T-helper 22 cell (primary cell): ENCODE measurements at regions not wholly inside any gene's neighbourhood (a gene's known extent, or its start where the extent isn't known, plus 50 kb on each side); places are given as distances from the start of the nearest gene placed in this dataset.
"Not testable (repeated sequence)": the region's sequence is repeated elsewhere in the genome, so short reads cannot be mapped to it uniquely, and the experiment has no call there.

Experiments
- DNase-seq: peaks from one replicate; pipeline ENCODE4 v3.0.0-alpha.2; 2020; ENCODE audit warnings: low read depth

DNA sequence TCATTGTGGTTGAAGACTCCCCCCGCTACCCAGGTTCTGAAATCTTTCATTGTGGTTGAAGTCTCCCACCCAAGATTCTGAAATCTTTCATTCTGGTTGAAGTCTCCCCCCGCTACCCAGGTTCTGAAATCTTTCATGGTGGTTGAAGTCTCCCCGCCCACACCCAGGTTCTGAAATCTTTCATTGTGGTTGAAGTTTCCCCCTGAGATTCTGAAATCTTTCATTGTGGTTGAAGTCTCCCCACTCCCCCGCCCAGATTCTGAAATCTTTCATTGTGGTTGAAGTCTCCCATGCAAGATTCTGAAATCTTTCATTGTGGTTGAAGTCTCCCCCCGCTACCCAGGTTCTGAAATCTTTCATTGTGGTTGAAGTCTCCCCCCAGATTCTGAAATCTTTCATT lies 916.0 kb downstream of the BRD1 start:
- not testable (repeated sequence) for DNase-seq

DNA sequence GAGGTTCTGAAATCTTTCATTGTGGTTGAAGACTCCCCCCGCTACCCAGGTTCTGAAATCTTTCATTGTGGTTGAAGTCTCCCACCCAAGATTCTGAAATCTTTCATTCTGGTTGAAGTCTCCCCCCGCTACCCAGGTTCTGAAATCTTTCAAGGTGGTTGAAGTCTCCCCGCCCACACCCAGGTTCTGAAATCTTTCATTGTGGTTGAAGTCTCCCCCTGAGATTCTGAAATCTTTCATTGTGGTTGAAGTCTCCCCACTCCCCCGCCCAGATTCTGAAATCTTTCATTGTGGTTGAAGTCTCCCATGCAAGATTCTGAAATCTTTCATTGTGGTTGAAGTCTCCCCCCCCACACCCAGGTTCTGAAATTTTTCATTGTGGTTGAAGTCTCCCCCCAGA lies 916.6 kb downstream of the BRD1 start:
- not testable (repeated sequence) for DNase-seq

DNA sequence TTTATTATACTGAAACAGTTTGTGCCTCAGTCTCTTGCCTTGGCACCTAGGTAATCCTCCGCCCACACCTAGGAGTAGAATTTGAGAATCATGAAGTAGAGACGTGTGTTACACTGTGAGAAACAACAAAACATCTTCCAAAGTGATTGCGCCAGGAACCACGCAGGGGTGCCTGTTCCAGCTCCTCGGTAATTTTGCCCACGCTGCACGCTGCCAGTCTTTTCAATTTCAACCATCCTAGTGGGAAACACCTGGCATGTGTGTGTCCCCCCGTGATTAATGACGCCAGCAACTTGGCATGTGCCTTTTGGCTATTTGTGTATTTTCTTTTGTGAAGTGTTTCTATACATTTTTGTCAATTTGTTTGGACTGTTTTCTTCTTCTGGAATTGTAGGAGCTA lies 919.1 kb downstream of the BRD1 start:
- no peak for DNase-seq

DNA sequence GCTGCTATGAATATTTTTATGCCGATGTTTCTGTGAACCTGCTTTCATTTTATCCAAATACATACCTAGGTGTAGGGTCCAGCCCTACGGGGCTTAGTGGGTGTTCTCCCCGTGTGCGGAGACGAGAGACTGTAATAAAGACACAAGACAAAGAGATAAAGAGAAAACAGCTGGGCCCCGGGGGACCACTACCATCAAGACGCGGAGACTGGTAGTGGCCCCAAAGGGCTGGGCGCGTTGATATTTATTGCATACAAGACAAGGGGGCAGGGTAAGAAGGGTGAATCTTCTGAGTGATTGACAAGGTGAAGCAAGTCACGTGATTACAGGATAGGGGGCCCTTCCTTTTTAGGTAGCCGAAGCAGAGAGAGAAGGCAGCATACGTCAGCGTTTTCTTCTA lies 920.1 kb downstream of the BRD1 start:
- no peak for DNase-seq

DNA sequence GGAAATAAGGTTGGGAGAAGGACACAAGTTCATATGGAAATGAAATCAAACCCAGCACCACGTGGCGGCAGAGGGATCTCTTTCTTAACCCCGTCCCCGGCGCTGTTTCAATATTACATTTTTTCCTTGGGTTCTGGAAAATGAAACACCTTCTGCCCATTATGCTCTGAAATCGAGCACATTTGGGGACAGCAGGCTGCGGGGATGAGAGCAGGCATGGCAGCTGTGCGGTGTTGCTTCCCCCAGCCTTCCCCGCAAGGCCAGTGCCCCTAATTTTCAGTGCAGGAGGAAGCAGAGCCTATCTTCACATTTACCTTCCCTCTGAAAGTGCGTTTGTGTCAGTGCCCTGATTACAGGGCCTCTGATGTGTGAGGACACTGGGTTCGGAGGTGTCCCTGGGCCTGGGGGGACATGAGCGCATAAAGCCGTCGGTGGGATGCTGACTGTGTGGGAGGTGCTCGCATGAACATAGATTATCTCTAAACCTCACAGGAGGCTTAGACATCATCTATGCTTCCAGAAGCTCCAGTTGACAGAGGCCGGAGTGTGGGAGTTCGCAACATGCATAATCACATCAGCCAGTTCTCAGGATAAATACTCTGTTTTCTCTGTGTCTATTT lies 921.3 kb downstream of the BRD1 start:
- no peak for DNase-seq

DNA sequence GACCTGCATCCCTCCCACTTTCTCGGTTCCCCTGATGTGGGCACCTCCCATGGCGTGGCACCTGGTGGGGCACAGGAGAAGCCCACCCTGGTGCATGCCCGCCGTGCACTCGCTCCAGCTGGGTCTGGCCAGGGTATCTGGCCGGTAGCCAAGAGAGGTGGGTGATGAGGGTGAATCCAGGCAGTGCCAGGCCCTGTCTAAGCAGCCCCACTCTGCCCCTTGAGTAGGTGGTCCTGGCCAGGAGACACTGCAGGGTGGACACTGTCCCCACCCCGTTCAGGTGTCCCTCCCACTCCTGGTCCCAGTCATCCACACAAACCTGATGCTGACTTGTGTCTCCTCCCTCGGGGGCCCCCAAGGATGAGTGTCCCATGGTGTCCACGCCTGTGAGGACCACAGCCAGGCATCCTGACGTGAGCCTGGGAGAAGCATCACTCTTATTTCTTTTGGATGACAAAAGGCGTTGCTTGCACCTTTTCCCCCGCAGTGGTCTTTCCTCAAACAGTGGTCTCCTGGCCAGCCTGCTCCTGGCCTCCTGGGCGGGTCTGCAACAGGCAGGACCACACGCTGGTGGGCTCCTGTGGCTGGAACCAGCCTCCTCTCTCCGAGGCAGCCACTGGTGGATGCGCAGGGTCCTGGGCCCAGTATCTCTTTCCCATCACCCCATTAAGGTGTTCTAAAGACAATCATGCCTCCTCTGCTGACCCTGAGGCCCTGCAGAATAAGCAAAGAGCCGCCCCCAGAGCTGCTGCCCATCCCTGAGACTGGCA lies 922.3 kb downstream of the BRD1 start:
- no peak for DNase-seq

DNA sequence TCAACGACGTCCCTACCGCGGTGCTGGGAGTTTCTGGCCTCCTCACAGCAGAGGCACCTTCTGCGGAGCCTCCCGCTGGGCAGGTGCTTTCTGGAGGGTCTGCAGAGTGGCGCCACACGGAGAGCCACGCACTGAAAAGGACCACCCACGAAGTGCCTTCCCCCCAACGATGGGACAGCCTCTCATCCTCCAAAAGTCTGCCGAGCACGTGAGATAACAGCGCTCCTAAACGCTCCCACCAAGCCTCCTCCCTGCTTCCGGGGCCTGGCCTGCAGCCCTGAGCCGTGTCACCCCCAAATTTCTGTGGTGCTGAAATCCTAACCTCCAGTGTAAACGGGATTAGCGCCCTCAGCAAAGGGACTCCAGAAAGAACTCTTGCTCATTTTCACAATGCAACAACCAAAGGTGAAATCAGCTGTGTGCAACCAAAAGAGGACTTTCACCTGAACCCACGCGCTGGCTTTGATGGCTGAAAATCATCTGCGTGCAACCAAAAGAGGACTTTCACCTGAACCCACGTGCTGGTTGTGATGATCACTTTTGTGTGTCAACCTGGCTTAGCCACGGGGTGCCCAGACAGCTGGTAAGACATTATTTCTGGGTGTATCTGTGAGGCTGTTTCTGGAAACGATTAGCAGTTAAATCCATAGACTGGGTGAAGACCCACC lies 924.6 kb downstream of the BRD1 start:
- DNase-seq: no peak

DNA sequence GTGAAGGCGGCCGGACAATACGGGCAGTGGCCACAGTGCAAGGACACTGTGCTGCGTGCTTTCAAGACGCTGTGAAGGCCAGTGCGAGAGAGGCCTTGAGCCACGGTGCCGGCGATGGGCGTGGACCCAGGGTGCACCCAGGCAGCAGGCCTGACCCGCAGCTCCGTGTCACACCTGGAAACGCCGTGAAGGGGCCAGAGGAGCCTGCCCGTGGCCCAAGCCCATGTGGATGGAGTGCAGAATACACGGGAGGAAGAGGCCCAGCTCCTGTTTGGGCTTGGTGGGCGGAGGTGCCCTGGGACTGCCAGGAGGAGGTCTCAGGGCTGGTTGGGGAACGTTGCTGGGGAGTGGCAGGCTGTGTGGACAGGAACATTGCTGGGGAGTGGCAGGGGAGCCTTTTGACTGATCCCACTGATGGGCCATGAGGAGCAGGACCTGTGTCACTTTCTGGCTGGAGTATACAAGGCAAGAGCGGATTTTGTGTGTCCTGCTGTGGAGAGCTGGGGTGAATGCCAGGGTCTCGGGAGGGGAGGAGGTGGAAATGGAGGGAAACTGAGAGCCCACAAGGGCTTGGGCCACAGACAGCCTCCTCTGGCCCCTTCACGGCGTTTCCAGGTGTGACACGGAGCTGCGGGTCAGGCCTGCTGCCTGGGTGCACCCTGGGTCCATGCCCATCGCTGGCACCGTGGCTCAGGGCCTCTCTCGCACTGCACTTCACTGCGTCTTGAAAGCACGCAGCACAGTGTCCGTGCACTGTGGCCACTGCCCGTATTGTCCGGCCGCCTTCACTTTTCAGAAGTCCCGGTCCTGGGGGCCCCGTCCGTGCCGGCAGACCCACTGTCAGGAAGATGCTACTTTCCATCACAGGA lies 925.4 kb downstream of the BRD1 start:
- DNase-seq: no peak

DNA sequence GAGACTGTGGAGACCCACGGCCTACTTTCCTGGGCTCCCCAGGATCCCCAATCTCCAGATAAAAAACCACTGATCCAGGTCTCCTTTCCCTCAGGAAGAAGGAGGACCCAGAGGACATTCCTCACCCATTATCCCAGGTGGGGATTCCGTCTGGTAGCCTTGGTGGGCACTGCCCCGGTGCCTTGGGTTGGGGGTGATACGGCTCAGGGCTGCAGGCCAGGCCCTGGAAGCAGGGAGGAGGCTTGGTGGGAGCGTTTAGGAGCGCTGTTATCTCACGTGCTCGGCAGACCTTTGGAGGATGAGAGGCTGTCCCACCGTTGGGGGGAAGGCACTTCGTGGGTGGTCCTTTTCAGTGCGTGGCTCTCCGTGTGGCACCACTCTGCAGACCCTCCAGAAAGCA lies 926.3 kb downstream of the BRD1 start:
- DNase-seq: no peak

DNA sequence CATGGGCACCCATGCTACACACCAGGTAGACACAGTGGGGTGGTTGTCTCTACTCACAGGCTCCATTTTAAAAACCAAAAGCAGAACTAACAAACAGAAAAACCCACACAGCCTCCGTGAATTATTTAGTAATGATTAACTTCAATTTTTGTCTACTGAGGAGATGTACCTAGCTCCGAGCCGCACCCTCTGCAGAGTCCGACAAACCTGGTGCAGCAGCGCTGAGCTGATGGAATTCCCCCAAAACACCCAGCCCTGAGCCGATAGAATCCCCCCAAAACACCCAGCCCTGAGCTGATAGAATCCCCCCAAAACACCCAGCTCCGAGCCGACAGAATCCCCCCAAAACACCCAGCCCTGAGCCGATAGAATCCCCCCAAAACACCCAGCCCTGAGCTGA lies 927.0 kb downstream of the BRD1 start:
- DNase-seq: no peak

DNA sequence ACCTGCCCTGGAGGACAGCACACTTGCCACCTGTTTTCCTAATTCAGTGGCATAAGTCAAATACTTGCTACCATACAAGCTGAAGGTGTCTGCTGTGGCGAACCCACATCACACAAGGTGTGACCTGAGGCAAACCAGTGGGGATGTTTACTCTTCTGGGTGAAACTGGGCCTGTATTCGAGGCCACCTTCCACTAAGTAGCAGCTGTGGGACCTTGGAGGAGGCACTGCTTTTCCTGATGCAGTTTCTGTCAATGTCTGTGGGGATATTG lies 927.4 kb downstream of the BRD1 start:
- DNase-seq: no peak

DNA sequence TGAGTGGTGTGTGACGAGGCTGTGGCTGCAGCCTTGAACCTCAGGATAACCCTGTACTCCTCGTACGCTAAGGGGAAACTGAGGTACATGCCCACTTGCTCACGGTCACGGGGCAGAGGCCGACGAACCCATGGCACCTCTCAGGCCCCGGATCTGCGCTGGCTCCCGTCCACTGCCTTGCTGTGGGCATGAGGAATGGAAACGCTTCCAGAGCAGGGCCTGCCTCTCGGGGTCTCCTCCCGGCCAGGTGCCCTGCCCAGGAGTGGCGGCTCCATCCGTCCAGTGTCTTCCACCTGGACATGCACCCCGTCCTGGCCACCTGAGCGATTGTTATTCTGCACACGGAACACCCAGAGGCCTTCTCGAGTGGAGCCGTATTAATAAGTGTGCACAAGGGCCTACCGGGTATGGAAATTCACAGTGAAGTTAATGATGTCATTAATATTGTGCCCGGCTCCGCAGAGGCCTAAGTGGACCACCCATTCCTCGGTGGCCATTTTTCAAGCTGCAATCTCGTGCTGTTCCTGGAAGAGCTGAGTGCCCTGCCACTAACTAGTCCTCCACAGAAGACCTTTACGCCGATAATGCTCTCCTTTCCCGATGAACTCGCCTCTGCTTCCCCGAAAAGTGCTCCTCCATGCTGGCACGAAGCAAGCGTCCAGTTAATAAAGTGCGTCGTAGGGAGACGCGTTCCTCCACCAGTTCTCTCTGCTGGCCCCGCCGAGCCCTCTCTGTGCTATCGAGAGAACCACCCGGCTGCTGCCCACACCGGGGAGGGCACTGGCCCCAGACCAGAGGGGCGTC lies 927.9 kb downstream of the BRD1 start:
- DNase-seq: no peak

DNA sequence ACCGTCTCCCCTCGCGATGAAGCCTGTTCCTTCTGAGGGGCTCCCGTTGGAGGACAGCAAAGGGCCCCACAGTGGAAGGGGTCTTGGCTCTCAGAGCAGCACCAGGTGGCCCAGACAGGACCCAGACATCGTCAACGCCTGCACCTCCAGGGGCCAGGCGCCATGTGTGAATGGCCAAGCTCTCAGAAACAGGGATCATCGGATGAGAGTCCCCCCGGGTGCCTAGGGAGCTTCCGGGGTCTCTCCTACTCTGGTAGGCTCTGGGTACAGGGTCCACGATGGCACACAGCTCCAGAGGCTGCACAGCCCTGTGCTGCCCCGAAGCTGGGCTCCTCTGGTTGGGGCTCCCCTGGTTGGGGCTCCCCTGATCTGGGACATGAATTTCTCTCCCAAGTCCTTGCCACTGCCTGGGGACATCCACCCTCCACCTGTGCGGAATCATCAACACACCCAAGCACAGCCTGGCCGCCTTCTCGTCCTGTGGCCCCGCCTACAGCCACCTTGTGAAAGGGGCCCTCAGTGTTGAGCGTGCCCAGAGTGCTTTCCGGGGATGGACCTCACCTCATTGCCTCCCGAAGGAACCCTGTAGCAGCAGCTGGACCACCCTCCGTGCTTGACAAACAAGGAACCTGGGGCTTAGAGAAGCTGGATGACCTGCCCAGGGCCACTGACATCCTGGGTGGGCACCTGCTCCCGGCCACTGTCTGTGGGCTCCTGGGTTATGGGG lies 929.0 kb downstream of the BRD1 start:
- DNase-seq: no peak

DNA sequence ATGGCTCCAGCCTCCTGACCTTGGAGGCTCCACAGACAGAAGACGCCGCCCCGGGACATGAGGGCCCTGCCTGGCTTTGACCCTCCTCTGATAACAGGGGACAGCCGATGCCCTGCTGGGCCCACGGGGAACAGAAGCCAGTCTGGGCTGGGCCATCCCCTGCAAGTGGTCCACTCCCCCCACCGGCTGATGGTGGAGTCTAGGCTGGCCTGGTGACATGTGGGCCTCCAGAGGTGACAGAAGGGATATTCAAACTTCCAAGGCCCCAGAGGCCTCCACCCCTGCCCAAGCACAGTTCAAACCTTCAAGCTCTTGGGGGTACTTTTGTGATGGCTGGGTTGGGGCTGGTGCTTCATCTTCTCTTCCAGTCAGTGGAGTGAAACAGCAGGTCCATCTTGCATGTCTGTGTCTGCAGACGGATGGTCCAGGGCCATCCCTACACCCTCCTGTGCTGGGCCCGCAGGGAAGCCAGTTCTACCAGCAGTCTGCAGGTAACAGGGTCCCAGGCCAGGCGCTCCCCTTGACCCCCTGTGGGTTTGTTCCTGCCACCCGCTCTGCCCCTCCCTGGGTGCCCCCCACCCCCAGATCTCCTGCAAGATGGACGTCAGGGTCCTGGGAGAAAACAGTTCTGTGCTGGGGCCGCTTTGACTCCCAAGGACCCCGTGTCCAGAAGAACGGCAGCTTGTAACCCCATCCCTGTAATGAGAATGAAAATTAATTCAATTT lies 929.9 kb downstream of the BRD1 start:
- DNase-seq: no peak

DNA sequence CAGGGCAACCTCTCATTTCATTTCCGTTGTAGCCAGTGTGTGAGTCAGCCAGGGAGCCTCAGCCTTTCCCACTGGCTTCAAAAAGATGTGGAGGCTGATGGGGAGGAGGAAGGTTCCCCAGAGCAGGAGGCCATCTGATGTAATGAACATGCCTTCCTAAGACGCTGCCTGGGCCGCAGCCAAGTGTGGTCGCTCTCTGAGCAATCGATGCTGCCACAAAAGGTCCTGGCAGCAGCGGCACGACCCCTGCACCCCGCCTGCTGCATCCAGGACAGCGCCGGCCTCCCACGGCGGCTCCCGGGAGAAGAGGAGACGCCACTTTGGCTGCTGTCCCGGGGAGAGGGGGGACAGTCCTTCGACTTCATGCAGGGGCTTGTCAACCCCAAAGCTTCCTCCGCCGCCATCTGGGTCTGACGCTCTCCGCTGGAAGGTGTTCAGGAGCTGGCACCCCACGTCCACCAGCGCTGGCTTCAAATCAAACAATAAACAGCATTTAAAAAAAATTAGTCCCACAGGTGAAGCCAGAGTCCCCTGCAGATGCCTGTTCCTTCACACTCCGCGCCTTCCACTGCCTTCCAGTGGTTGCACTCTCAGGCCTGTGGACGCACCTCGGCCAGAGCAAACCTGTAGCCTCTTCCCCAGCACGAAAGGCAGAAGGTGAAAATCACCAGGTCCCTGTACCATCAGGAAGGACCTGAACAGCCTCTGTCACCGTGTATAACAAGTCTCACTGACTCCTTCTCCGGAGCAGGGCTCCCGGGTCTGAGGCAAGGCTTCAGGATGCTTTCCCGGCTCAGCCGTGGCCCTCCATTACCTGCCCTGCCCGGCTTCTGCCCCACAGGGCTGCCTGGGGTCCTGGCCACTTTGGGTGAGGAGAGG lies 930.7 kb downstream of the BRD1 start:
- DNase-seq: no peak

DNA sequence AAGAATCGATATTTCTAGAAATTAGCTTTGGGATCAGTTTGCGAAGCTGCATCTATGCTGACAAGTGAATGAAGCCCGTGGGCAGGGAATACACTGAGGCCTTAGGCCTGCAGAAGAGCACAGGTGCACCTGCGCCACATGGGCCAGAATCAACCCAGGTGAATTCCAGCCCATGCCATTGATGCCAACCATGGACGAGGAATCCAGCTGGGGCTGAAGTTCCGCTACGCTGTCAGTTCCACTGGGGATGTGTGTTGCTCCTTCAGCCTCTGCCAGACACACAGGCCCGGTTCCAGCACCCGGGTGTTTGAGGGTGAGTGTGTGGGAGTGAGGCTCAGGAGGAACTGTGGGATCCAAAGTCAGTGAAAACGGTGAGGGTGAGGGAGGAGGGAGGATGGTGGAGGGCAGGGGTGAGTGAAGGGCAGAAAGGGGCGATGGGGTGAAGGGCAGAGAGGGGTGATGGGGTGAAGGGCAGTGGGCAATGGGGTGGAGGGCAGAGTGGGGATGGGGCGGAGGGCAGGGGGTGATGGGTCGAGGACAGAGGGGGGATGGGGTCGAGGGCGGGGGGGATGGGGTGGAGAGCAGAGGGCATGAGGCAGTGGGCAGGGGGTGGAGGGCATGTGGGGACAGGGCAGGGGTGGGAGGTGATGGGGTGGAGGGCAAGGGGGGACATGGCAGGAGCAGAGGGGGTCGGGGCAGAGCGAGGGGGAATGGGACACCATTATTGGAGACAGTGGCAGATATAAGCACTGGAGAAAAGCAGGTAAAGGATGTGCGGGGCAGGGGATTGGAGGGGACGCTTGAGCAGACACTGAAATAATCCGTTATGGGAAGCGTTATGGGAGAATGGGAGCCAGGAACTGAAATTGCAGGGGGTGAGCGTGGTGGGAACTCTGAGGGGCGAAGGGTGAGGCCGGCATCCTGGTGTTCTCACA lies 931.6 kb downstream of the BRD1 start:
- no peak for DNase-seq

DNA sequence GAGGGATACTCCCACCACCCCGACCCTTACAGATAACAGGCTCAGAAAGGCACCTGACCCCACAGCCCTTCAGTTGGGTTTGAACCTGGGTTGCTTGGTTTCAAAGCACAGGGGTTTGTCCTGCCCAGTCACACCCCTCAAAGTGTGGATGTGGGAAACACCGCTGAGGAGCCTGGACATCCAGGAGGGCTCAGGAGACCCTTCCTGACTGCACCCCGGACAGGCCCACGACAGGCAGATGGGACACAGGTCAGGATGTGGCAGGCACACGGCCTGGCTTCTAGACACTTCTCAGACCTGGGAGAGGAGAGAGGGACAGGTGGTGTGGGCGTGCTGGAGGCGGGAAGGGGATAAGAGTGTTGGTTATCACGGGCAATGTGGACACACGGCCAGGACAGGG lies 932.3 kb downstream of the BRD1 start:
- DNase-seq: no peak

DNA sequence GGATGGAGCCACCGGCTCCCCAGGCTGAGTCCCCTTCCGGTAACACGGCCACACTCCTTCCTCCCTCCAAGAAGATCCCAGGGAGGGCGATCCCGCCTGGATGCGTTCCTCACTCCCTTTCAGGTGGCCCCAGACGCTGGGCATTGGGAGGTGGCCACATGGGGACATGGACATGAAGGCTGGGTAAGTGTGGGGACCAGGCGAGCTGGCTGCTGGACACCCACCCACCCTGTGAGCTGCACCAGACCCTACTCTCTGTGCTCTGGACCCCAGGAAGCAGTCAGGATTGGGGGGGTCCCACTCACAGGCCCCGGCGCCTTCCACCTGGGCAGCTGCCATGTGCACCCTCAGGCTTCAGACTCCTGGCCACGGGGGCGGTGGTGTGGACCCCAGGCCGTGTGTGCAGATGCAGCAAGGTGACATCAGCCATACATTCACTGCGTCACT lies 932.8 kb downstream of the BRD1 start:
- DNase-seq: no peak
